DMS53 (cell line): ENCODE measurements at regions not wholly inside any gene's neighbourhood (a gene's known extent, or its start where the extent isn't known, plus 50 kb on each side); places are given as distances from the start of the nearest gene placed in this dataset.

ENCODE experiments used
- DNase-seq: peaks from one replicate; lab custom pipeline; 2025; lab: John Stamatoyannopoulos, UW

DNA sequence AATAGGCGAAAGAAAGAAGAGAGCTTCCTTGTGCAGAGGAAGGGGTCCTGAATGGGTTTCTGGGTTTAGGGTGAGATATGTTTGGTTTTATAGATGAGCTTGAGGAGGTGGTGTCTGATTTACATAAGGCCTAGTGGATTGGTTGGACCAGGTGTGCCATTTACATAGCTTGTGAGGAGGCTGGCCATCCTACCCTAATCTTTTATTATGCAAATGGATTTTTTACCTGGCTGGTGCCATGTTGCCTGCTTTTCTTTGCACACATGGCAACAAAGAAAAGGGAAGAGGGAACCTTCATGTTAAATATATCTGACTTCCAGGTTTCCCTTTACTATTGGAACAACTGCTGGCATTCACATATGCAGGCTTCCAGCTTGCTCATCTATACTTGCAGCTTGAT is 585.3 kb downstream of the PTPRU start:
- no peak for DNase-seq

DNA sequence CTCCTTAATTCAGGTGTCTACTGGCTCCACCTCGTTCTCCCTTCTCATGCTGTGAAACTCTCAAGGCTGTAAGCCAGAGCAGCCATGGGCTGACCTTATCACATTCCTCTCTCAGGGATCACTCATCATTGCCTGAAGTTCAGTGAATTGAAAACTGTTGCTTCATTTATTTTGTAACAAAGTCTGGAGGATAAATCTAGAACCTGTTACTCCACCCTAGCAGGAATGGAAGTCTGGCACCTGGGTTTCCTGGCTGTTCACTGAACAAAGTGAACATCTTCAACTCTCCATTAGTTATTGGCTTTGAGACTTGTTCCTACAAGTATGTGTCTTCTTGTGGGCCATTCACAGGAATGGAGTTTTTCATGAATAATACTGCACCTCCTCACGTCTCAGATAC is 584.1 kb downstream of the PTPRU start:
- DNase-seq = no peak

DNA sequence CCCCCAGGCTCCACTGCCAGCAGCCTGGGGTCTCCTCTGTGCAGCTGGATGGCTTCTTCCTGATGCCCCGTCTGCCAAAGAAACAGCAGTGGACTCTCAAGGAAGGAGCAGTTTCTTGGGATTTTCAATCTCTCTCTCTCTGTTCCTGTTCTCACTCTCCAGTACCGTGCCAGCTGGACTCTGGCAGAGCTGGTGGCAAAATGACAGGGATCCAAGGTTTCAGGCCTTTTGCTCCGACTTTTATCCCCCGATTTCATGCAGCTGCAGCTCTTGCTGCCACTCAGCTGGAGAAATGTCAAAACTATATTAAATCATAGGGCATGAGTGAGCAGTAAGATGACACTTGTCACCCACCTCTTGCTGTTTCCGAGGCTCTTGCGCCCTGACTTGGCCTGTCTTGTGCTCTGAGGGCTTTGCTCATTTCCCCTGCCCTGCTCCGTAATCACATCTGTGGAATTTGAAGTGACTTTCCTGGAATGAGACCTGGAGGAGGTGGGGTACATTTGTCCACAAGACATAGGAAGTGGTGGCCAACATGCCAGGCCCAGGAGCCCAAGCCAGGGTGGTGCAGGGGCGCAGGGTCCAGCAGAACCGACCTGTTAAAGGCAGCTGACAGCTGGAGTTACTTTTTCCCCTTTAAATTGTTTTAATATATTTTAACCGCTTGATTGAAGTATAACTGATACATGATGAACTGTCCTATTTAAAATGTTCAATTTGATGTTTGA is 576.2 kb downstream of the PTPRU start:
- DNase-seq = no peak

DNA sequence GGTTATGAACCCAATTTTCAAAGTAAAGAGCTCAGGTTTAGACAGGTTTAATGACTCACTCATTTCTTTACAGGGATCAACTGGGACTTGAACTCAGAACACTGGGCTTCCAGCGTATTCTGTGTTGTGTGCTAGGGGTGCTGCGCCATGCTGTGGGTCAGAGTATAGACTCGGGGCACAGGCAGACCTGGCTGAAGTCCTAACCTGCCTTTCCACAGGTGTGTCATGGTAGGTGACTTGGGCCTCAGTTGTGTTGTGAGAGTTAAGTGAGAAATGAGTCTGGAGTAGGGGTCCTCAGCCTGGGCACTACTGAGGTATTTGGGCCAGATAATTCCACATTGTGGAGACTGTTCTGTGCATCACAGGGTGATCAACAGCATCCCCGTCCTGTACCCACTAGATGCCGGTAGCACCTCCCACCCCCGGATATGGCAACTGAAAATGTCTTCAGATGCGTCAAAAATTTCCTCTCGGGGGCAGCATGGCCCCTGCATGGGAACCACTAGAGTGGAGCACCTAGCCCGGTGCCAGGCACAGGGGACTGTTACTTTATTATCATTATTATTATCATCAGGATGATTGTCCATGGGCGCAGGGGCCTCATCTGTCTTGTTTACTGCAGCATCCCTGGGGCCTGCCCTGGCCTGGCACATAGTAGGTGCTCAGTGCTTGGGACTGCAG is 575.5 kb downstream of the PTPRU start:
- no peak for DNase-seq

DNA sequence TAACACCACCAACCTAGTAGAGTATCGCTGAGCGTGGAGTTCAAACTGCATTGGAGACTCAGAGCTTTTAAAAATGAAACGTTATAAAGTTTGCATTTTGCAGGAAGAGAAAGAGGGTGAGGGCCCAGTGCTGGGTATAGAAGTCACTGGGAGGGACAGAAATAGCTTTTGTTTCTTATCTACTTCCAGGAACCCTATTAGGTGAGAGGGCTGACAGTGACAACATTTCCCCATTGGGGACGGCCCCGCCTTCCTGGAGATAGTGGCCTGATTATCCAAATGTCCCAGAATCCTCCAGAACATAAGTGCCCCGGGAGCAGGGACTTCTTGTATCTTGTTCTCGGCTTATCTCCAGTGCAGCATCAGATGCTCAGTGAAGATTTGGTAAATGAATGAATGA is 574.9 kb downstream of the PTPRU start:
- no peak for DNase-seq

DNA sequence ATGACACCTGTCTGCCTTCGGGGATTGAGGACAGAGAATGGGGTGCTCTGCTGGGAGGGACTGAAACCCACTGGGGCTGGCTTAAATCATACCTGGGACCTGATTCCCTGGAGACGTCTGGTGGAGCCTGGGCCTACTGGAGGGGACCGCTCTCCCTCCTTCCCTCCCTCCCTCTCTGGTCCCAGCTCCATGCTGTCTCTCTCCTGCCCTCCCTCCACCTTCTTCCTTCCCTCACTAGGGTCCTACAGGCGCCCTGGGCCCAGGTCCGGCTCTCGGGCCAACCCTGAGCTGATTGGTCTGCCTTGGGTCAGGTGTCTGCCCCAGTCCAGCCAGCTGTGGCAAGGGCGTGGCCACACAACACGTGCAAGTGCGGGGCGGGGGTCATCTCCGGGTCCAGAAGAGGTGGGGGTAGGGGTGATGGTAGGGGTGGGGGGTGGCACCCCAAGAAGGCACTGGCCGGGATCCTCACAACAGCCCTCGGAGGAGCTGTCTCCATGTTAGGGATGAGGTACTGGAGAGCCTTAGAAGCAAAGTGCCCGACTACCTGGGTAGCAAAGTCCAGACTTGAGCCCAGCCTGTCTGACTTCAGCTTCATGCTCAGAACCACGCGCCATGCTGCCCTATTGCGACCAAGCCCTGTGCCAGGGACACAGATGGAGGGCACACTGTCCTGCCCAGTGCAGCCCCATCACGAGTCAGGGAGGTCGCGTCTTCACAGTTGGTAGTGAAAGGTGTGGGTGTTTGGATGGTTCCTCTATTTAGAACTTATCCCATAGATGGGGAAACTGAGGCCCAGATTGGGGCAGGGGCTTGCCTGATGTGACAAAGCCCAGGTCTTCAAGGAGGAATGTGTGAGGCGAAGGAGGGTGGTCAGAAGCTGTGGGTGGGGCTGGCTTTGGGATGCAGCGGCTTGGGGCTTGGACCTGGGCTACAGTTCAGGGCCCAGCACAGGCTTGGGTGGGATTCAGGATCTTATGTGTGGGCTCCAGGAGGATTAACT is 574.1 kb downstream of the PTPRU start:
- DNase-seq = no peak

DNA sequence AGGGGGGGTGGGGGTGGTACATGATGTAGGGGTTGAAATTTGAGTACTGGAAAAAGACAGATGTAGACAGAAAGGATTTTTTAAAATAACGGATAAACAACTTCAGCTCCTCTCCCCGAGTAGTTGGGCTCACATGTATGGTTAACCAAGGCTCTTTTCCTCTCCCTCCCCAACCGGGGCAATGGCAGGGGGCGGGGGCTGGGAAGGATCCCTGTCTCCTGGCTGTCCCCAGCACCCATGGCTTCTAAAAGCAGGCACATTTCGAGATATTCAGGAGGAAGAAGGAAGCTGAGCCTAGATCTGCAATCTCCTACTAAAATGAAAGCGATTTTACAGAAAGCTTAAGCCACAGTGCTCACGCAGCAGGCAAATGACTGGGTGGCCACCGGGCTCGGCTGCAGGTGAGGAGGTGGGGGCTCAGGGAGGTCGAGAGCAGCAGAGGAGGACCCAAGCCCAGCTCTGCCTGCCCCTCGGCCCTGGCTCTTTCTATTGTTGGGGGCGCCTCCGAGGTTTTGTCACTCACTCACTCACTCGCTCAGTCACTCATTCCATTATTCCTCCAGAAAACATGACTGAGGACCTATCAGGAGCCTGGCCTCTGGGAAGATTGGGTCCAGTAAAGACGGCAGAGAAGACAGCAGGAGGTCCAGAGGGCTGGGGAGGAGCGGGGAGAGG is 573.3 kb downstream of the PTPRU start:
- DNase-seq = no peak

DNA sequence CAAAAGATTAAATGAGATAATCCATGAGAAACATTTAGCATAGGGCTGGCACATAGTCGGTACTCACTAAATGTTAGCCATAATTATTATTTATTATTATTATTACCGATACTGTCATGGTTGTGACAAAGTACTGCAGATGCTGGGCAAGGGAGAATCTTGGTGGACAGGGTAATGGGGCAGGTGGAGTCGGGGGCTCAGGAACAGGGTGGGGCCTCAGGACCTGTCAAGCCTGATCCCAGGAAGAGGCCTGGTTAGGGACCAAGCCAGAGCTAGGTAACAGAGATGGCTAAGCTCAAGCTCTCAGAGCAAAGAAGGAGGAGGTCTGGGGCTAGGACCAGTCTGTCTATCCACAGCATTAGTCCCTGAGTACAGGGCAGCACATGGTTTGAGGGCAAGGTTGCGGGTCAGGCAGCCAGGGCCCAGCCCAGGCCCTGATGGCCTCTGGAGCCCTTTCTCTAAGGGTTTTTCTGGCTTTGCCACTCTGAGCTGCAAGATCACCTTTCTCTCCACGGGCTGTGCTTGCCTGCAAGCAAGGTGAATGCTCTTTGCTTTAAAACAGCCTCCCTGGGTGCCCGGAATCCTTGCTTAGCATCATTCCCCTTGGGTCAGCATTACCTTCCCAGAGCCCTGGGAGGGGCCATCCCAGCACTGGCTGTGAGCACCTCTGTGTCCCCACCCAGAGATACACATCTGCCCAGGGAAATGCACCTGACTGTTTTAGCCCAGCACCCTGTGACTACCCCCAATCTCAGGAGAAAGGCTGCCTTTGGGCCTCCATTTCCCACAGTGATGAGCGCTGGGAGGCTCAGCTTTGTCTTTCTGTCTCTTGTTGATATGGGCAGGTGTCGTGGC is 572.0 kb downstream of the PTPRU start:
- no peak for DNase-seq

DNA sequence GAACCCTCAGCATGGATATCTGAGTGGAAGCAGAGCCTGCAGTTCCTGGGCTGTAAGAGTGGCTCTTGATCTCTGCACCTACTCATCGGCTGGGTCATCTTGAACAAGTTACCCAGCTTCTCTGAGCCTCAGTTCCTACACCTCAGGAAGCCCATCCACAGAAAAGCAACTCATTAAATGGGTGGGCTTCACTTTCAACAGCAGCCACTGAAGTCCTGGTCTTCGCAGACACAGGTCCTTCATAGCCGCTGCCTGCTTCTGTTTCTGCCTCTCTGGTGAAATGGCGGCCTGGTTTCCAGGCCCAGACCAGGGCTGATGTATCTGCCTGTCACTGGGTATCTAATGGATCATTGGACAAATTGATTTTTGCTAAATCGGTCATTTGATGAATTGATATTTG is 571.4 kb downstream of the PTPRU start:
- DNase-seq = no peak

DNA sequence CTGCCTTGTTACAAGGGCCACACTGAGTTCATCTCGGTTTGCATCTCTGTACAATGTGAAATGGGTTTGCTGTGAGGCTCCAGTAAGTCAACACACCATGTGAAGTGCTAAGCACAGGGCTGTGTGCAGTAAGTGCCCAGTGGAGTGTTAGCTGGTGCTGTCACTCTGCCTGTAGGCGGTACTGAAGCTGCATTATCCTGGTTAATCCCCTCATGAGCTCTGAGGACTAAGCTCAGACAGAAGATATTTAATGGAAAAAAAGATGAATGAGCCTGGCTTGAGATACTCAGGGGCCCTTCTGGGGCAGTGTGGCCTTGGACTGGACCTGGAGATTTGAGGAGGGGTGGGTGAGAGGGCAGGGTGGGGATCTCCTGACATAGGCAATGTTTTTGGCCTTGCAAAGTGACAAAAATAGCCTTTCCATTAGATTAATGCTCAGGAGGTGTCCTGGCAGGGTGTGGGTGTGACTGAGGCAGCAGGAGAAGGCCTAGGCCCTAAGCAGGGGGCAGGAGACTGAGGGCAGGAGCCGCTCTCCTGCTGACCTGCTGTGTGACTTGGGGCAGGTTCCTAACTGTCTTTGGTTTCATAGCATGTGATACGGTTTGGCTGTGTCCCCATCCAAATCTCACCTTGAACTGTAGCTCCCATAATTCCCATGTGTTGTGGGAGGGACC is 570.5 kb downstream of the PTPRU start:
- DNase-seq = no peak

DNA sequence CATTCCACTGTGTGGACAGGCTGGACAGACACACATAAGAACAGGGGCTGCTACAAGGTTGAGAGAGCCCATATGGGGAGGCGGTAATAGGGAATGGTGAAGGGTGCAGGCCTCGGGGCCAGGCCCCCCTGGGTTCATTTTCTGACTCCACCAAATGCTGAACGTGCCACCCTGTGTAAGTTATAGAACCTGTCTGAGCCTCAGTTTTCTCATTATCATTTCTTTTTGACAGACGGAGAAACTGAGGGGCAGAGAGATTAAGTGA is 569.5 kb downstream of the PTPRU start:
- DNase-seq = no peak

DNA sequence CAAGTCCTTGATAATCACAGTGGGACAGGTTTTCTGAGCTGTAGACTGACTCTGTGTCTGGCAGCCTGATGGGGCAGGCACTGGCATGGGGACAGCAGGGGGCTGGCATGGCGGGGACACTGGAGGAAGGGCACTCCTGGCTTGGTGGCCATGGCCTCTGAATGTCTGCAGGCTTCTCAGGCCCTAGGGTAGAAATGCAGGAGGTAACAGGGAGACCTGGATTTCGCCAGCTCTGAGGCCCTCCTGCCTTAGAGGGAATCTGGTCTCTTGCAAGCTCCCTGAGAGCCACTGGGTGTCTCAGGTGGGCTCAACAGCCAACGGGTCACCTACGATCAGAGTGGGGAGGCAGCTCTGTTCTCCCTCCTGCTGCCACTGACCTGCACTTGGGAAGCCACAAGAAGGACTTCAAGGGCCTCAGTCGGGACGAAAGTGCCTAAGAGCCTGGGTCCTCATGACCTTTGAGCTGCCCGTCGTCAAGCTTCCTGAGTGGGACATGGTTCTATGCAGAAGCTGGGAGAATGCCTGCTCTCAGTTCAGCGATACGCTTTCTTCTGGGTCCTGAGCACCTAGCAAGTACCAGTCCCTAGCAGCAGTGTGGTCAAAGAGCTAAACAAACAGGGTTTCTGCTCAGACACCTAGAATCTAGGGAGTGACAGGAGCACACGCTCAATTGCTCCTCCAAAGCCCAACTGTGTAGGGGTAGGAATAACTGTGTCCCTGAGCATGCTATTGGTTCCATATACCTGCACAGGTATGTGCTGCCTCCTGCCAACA is 569.0 kb downstream of the PTPRU start:
- DNase-seq = no peak

DNA sequence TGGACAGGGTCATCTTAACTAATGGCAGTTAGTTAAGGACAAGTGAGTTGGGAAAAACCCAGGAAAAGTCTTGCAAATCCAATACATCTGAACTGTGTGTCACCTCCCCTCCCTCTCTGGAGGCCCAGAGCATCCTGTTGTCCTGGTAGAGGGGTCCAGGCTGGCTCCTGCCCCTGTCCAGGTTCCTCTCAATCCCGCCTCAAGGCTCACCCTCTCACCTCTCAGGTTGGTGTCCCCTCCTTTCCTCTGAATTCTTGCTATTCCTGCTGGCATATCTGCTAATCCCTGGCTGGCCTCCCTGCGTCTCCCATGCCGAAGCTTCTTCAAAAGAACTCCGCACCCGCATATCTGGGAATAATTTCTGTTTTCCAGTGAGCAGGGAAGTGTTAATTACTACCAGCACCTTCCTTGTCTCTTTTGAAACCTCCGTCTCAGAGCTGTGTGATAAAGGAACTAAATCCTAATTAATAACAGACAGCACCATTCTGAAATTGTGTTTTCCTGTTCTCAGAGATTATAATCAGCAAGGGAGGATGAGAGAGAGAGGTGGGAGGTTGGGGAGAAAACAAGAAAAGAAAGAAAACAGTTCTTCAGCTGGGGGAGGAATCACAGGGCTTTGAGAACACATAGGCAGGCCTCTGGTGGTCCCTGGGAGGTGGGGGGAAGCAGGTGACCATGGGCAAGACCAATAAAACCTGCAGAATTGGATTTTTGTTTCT is 568.0 kb downstream of the PTPRU start:
- no peak for DNase-seq

DNA sequence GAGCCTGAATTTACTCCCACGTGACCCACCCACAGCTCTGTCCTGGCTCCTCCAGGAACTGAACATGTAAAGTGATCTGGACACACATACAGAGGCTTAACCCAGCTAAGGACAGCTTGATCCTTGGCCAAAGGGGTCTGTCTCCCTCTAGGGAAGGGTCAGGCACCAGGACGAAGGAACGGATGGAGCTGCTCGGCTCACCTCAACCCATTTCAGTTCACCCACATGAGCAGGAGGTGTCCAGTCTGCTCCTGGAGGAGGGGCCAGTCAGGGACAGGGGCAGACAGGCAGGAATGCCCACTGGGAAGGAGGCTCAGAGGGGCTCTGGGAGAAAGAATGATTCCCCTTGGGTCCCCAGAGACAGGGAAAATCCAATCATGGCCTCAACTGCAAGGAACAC is 567.2 kb downstream of the PTPRU start:
- DNase-seq = no peak

DNA sequence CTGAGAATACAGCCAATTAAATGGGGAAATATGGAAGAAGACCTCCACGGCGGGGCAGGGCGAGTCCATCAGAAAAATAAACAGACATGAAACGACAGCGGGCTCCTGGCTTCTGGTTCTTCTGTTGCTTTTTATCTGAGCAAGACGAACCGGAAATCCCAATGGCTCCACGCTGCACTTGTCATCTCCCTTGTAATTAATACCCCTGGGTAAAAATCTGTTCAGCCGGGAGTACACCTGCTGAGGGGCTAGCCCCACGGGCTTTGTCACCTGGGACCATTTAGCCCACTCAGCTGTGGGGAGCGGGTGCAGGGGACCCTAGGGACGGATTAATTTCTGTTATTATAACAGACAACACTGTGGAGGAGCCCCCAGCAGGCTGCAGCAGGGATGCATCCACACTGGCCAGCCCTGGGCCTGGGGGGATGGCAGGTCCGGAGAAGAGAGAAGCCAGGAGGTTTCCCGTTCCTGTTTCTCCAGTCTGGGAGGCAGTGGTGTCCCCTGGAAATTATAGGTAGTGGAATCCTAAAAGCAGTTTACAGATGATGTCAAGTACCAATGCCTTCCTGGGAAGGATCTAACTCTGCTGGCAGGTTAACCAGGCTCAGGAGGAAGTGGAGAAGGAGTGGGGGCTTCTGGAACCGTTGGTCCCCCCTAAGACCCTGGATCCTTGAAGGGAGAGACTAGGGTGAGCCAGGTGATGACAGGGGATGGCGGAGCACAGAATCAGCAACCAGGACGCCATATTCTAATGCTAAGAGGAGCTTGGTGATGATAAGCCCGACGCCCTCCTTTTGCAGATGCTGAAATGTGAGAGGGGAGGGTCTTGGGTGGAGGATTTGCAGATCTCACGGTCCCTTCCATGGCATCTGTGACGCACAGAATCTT is 566.1 kb downstream of the PTPRU start:
- no peak for DNase-seq

DNA sequence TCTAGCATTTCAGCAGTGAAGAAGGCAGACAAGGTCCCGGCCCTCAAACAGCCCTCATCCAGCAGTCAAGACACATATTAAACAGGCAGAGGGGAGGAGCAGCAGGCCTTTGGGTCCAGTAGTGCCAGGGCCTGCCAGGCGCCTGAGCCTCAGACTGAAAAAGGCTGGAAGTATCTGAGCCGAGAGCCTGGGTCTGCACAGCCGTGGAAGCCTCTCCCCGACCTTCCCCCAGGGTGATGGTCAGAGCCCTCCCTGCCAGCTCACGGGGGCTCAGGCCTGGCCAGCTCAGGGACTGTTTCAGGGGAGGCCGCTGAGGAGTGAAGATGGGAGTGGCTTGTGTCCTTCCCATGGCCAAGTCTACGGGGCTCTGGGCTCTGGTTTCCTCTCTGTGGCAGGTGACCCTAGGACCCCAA is 565.2 kb downstream of the PTPRU start:
- no peak for DNase-seq

DNA sequence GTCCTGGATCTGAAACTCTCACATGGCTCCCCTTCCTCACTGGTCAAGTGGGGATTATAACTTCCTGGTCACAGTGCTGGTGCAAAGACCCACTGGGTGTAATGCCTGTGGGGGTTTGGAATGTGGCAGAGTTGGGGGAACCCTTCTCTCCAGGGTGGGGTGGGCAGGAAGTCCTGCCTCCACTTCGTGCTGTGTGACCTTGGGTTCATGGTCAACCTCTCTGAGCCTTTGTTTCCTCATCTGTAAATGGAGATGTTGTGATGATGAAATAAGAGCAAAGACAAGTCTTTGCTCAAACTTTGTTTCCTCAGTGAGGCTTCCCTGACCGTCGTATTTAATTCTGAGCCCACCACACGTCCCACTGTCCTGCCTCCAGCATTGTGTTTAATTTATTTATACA is 564.7 kb downstream of the PTPRU start:
- no peak for DNase-seq

DNA sequence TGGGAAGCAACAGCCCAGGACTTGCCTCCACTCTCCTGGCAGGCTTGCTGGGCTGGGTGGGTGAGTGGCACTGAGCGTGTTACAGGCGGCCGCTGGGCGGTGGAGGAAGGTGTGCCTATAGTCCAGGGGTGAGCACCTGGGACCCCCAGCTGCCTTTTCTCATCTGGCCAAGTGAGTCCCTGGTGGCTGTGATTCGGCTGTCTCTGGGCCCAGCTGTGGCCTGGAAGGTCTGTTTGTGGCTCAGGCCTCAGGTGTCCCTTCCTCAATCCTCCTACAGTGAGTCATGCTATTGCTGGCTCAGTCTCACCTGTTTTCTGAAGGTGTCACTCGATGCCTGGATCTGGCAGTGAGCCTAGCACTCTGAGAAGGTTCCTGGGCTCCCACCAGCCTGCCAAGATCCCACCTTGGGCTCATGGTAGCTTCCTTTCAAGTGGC is 564.2 kb downstream of the PTPRU start:
- DNase-seq = no peak
